Frontal cortex (tissue), 3 donors: ENCODE measurements at regions not wholly inside any gene's neighbourhood (a gene's known extent, or its start where the extent isn't known, plus 50 kb on each side); places are given as distances from the start of the nearest gene placed in this dataset.
"Not testable (repeated sequence)": the region's sequence is repeated elsewhere in the genome, so short reads cannot be mapped to it uniquely, and the experiment has no call there.

Experiments used
- DNase-seq, 2 donors: peaks; one replicate each; pipeline ENCODE4 v3.0.0; 2012; ENCODE audit warnings: low spot score in 2 of 2
- FAIRE-seq: peaks from 2 replicates; lab custom pipeline; 2012; peaks lifted over from hg19 to GRCh38; lab: Jason Lieb, UNC
- donor health status: control.
- donor health status: control.
- donor health status: control.

- no peak for FAIRE-seq
- DNase-seq = no peak
Measured at GRCh38 chr10:133021116-133021962, 66.4 kb upstream of the ADGRA1 start.

GRCh38 chr10:133020193-133020817 is 67.4 kb upstream of the ADGRA1 start:
- FAIRE-seq (no peak), DNase-seq (no peak)

- FAIRE-seq (no peak), DNase-seq (no peak)
Measured at GRCh38 chr10:133019651-133020050, 68.1 kb upstream of the ADGRA1 start.

- FAIRE-seq (no peak), DNase-seq (no peak)
Measured at GRCh38 chr10:133019191-133019590, 68.5 kb upstream of the ADGRA1 start.

DNA sequence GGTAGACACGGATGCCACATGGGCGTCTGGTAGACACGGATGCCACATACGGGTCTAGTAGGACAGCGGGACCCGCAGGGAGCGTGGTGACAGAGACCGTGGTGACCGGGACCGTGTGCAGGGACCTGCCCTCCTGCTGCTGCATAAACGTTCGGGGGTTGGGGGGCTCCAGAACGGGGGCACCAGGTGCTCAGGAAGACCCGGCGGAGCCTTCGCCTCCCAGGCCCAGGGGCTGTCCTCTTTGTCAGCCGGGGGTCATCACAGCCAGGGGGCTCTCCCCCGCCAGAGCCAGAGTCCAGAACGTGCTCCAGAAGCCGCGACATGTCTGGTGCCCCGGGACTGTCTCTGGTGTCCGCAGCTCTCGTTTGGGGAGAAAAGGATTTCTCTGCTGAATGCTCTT is 69.2 kb upstream of the ADGRA1 start:
- DNase-seq (no peak), FAIRE-seq (no peak)

DNA sequence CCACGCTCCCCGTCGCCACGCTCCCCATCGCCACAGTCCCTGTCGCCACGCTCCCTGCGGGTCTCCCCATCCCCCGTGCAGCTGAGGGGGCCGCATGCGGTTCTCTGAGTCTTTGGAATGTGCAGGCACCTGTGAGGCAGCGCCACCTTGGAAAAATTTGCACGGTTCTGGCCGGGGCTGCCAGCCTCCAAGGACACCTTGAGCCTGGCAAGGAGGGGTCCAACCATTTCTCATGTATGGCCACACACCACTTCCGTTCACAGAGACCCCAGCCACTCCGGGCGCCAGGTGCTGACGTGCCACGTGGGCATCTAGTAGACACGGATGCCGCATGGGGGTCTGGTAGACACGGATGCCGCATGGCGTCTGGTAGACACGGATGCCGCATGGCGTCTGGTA is 70.5 kb upstream of the ADGRA1 start:
- FAIRE-seq (no peak), DNase-seq (no peak)

- FAIRE-seq = no peak
- DNase-seq = no peak
Measured at GRCh38 chr10:133016493-133017202, 71.1 kb upstream of the ADGRA1 start.

DNA sequence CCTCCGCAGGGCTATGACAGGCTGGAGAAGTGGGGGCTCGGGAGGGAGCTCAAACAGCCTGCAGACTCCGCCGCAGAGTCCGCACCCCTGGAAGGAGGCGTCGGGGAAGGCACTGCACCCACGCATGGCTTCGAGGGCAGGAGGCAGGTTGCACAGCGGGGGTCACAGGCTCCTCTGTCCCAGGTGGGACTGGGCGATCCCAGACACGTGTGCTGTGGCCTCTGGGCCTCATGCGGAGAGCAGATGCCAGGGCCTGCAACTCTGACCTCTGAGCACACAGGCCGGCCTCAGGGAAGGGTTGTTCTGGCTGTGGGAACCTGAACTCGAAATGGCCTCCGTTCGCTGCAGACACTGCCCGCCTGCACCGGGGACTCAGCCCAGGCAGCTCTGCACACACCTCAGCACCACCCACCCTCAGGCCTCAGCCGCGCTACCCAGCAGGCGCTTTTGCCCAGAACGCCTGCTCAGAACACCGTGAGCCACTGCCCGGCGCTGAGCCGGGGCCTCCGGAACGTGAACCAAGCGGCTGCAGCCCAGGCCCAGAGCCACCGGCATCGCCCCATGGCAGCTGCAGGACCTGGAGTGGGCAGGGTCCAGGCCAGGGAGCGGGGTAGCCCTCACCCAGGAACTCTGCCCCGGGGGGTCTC is 71.8 kb upstream of the ADGRA1 start:
- DNase-seq (no peak), FAIRE-seq (no peak)

- FAIRE-seq = no peak
- DNase-seq = no peak
Measured at GRCh38 chr10:133015321-133015720, 72.4 kb upstream of the ADGRA1 start.

GRCh38 chr10:133014416-133015210 is 72.2 kb upstream of the CFAP46 start:
- DNase-seq (no peak), FAIRE-seq (no peak)

DNA sequence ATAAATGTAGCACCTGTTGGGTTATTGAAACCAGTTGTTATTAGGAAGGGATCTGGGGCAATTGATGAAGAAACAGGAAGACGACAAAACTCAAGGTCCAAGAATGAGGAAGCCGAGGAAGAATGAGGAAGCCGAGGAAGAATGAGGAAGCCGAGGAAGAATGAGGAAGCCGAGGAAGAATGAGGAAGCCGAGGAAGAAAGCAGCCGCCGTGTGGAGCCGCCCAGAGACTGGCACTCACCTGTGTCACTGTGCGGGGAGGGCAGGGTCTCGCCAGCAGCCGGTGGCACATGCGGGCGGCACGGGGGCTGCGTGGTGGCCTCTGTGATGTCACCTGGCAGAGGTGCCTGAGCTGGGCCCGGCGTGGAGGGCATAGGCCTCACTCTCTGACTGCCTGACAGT is 71.1 kb upstream of the CFAP46 start:
- DNase-seq (no peak), FAIRE-seq (no peak)

DNA sequence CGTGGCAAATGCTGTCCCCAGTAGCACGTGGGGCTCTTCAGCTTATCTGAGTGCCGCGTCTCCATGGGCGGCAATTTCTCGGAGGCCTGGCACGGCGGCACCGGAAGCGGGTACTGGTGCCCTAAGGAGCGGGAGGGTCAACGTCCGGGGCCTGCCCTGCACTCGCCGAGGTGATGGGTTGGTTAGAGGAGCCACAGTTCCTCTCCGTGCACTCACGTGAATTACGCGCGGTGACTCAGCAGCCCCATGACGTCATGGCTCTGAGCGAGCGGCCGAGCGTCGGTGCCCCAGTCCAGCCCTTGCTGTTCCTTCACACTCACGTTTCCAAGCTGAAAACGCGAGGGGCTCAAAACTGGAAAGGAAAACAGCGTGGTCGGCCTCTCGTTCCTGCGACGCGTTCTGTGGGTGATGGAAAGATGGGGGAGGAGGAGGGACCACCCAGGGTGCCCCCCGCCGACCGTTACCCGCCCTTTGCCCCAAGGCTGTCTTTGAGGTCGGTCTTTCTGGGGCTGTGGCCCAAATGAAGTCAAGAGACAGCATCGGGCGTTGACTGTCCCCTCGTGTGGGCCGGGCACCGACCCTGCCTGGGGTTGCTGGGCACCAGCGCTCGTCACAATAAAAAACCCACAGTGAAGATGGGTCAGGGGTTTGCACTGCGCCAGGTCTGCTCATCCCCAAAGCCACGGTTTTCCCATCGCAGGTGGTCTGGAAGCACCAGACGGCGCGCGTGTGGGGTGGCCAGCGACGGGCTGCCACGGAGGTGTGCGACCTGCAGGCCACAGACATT is 70.4 kb upstream of the CFAP46 start:
- DNase-seq (no peak), FAIRE-seq (no peak)

DNA sequence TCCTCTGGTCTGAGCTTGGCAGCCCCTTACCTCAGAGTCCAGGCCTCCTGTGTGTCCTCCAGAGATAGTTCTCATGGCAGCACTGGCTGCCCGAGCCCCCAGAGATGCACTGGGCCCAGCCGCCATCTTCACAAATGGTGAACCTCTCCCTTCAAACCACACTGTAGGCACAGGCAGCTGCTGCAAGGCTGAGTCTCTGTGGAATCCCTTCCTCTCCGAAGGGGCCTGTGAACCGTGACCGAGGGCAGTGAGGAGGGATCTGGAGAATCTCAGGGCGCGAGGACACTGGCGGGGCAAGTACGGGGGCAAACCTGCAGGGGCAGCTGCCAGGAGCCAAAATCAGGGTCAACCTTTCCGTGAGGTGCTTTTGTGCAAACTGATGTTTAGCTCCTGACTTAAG is 69.5 kb upstream of the CFAP46 start:
- no peak for FAIRE-seq
- no peak for DNase-seq

- FAIRE-seq = peak; percentile 99
- DNase-seq = not testable (repeated sequence)
Measured at GRCh38 chr10:133011393-133011792, 69.0 kb upstream of the CFAP46 start.

DNA sequence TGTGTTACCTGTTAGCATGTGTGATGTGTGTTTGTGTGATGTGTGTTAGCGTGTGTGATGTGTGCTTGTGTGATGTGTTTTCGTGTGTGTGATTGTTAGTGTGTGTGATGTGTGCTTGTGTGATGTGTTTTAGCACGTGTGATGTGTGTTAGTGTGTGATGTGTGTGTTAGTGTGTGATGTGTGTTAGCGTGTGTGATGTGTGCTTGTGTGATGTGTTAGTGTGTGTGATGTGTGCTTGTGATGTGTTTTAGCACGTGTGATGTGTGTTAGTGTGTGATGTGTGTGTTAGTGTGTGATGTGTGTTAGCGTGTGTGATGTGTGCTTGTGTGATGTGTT is 68.4 kb upstream of the CFAP46 start:
- FAIRE-seq, DNase-seq: not testable (repeated sequence)

- FAIRE-seq (no peak), DNase-seq (no peak)
Measured at GRCh38 chr10:133010095-133010842, 67.9 kb upstream of the CFAP46 start.

GRCh38 chr10:133009218-133009950 is 67.0 kb upstream of the CFAP46 start:
- DNase-seq (no peak), FAIRE-seq (no peak)

DNA sequence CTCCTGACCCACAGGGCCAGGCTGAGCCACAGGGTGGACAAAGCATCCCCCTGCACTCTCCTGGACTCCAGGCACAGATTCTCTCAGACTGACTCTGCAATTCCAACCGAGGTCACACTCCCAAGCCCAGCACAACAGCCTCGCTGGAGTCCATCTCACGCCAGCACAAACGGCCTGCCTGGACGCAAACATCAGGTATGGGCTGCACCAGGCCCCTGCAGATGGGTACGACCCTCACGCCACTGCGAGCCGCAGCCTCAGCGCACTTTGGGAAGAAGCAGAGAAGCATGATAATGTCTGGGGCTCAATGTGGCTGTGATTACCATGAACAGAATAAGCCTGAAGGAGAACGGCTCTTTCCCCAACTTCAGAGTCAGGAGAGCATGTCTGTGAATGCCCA is 66.4 kb upstream of the CFAP46 start:
- DNase-seq (no peak), FAIRE-seq (no peak)
